ENCODE measurements at regions not wholly inside any gene's neighbourhood (a gene's known extent, or its start where the extent isn't known, plus 50 kb on each side); places are given as distances from the start of the nearest gene placed in this dataset.
"Not testable (repeated sequence)": the region's sequence is repeated elsewhere in the genome, so short reads cannot be mapped to it uniquely, and the experiment has no call there.

GRCh38 chr1:273772-274171 is 177.7 kb downstream of the OR4F29 start:
- H3K27ac ChIP-seq, H3K4me3 ChIP-seq: not testable (repeated sequence)

GRCh38 chr1:267815-268214 is 183.7 kb downstream of the OR4F29 start:
- DNase-seq (ENCODE audit: low spot score) = peak; percentile 26
- not testable (repeated sequence) for H3K4me3 ChIP-seq, H3K27ac ChIP-seq

More at GRCh38 chr1:273772-274171, 177.7 kb downstream of the OR4F29 start:
- not testable (repeated sequence) for DNase-seq (ENCODE audit: low spot score)

Measured in coronary artery (tissue), 2 donors.